Neural crest cell (in vitro differentiated cells): ENCODE measurements at regions not wholly inside any gene's neighbourhood (a gene's known extent, or its start where the extent isn't known, plus 50 kb on each side); places are given as distances from the start of the nearest gene placed in this dataset.

ENCODE experiments used
- DNase-seq: peaks from one replicate; pipeline ENCODE4 v3.0.0; 2021; ENCODE audit warnings: low read depth, mixed read lengths, low spot score
- H3K27ac Mint-ChIP-seq: one replicate; pipeline ENCODE4 v1.8.0; 2021; ENCODE audit warnings: mild to moderate bottlenecking, mixed read lengths; ENCODE audit not compliant: unreplicated experiment
- H3K27me3 Mint-ChIP-seq: 2 replicates; pipeline ENCODE4 v1.8.0; 2021; ENCODE audit warnings: low read depth, mild to moderate bottlenecking, mixed read lengths
- H3K36me3 Mint-ChIP-seq: 2 replicates; pipeline ENCODE4 v1.8.0; 2021; ENCODE audit warnings: low read depth, mild to moderate bottlenecking, mixed read lengths
- H3K4me1 Mint-ChIP-seq: 2 replicates; pipeline ENCODE4 v1.8.0; 2021; ENCODE audit warnings: mixed read lengths
- H3K4me3 Mint-ChIP-seq: one replicate; pipeline ENCODE4 v1.8.0; 2021; ENCODE audit warnings: mild to moderate bottlenecking, mixed read lengths
- H3K9me3 Mint-ChIP-seq: 2 replicates; pipeline ENCODE4 v1.8.0; 2021; ENCODE audit warnings: mixed read lengths
- TF ChIP-seq, protein P1 (sequence below): fragments of 200-600 bp; sonication (generic); conservative IDR thresholded peaks from 2 replicates; pipeline ENCODE4 v1.5.0; 2021; ENCODE audit warnings: antibody characterized with exemption, mild to moderate bottlenecking

DNA sequence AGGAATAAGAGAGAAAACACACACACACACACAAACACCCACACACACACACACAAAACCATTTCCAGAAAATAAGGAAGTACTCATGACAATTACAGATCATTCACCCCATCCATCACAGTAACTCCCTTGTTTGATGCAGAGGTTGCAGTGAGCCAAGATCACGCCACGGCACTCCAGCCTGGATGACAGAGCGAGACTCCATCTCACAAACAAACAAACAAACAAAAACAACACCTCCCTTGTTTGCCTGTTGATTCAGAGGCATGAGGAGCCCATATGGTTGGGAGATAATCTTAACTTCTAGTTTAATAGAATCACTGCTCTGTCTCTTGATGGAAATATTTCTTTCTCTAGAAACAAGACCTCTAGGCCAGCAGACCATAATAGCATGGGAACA, 2043.5 kb upstream of the AGA start:
- Mint-ChIP-seq H3K9me3 (no peaks in the 10 kb centered on the region), H3K4me1 (no peaks in the 10 kb centered on the region), H3K27ac (no peak overlapping the region), H3K27me3 (no peaks in the 10 kb centered on the region), H3K4me3 (no peak overlapping the region), H3K36me3 (no peaks in the 10 kb centered on the region)
- TF ChIP-seq, protein P1, sequence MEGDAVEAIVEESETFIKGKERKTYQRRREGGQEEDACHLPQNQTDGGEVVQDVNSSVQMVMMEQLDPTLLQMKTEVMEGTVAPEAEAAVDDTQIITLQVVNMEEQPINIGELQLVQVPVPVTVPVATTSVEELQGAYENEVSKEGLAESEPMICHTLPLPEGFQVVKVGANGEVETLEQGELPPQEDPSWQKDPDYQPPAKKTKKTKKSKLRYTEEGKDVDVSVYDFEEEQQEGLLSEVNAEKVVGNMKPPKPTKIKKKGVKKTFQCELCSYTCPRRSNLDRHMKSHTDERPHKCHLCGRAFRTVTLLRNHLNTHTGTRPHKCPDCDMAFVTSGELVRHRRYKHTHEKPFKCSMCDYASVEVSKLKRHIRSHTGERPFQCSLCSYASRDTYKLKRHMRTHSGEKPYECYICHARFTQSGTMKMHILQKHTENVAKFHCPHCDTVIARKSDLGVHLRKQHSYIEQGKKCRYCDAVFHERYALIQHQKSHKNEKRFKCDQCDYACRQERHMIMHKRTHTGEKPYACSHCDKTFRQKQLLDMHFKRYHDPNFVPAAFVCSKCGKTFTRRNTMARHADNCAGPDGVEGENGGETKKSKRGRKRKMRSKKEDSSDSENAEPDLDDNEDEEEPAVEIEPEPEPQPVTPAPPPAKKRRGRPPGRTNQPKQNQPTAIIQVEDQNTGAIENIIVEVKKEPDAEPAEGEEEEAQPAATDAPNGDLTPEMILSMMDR, result no peak
- DNase-seq, result no peak

DNA sequence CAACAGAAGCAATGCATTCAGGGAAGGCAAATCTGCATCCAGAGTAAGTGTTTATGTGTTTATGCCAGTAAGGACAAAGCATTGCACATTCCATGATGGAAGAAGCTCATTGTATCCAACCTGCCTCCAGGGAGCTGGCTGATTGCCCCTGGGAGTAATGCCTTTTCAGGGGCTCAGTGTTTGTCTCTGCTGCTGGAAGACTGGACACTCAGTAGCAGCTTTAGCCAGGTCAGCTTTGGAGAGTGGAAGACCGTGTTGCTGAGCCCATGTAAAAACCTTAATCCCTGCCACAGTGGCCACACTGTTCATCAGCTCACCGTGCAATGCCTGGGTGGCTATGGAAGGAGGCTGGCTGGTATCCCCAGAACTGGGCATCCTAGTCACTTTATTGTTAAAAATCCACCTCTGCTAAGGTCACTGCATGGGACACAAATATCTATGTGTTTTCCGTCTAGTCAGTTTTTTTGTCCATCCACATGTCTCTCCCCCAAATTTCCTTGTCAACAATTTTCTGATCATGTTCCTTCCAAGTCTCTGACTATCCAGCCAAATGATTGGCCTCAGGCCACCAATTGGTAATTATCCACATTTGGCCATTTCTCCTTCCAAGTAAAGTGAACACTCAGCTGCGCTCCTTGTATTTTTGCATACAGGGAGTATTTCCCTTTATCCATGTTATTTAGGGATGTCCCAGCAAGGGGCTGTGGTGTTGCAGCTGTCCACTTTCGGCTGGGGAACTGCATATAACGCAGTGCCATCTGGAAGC, 2044.5 kb upstream of the AGA start:
- H3K9me3 Mint-ChIP-seq, result no peaks in the 10 kb centered on the region
- H3K4me3 Mint-ChIP-seq, result no peak overlapping the region
- no peaks in the 10 kb centered on the region for H3K4me1 Mint-ChIP-seq
- no peak overlapping the region for H3K27ac Mint-ChIP-seq
- no peaks in the 10 kb centered on the region for H3K27me3 Mint-ChIP-seq
- TF ChIP-seq, protein P1, result no peak
- H3K36me3 Mint-ChIP-seq, result no peaks in the 10 kb centered on the region
- no peak for DNase-seq

DNA sequence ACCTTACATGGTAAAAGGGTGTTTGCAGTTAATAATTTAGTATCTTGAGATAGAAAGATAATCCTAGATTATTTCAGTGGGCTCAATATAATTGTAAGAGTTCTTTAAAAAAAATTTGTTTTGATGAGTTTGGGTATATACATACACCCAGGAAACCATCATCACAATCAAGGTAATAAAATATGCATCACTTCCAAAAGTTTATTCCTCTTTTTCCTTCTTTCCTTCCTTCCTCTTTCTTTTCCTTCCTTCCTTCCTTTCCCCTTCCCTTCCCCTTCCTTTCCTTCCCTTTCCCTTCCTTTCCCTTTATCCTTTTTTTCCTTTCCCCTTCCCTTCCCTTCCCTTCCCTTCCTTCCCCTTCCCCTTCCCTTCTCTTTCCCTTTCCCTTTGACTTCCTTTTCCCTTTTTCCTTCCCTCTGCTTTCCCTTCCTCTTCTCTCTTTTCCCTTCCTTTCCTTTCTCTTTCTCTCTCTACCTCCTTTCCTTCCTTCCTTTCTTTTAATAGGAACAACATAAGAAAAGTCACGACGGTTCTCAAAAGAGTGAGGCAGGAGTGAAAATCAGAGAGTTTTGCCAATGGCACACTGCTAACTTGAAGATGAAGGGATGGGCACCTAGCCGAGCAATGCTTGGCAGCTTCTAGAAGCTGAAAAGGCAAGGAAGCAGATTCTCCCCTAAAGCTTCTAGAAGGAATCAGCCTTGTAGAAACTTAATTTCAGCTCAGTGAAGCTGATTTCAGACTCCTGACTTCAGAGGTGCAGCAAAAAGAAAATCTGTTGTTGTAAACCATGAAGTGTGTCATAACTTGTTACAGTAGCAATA, 2050.2 kb upstream of the AGA start:
- no peaks in the 10 kb centered on the region for H3K9me3 Mint-ChIP-seq
- H3K27ac Mint-ChIP-seq, result no peak overlapping the region
- DNase-seq, result no peak
- H3K4me3 Mint-ChIP-seq, result no peak overlapping the region
- no peaks in the 10 kb centered on the region for H3K4me1 Mint-ChIP-seq
- no peaks in the 10 kb centered on the region for H3K27me3 Mint-ChIP-seq
- TF ChIP-seq, protein P1, result no peak
- H3K36me3 Mint-ChIP-seq, result no peaks in the 10 kb centered on the region

DNA sequence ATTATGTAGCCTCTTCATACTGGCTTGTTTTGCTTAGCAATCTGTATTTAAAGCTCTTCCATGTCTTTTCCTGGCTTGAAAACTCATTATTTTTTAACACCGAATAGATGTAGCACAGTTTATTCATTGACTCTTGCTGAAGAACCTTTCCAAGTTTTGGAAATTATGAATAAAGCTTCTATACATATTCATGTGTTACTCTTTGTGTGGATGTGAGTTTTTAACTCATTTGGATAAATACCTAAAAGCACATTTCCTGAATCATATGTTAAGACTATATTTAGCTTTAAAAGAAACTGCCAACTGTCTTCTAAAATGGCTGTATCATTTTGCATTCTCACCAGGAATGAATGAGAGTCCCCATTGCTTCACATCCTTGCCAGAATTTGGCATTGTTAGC, 2061.7 kb upstream of the AGA start:
- no peaks in the 10 kb centered on the region for H3K27me3 Mint-ChIP-seq
- peaks cover 4% of the 10 kb centered on the region for H3K9me3 Mint-ChIP-seq
- no peak overlapping the region for H3K4me3 Mint-ChIP-seq
- H3K4me1 Mint-ChIP-seq, result peaks cover 9% of the 10 kb centered on the region
- no peak for DNase-seq
- no peaks in the 10 kb centered on the region for H3K36me3 Mint-ChIP-seq
- TF ChIP-seq, protein P1, result no peak
- H3K27ac Mint-ChIP-seq, result no peak overlapping the region

DNA sequence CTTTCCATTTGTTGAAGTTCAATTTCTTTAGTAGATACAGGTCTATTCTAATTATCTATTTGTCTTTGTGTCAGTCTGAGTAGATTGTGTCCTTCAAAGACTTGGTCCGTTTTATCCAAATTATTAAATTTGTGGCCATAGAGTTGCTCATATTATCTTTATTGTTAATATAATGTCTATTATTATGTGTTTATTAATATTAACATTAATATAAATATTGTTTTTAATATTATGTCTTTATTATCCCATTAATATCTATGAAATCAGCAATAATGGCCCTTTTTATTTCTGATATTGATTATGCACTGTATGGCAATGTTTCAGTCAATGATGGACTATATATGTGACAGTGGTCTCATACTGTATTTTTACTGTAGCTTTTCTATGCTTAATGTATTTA, 2067.3 kb upstream of the AGA start:
- Mint-ChIP-seq H3K27me3 (no peaks in the 10 kb centered on the region), H3K4me3 (no peak overlapping the region), H3K9me3 (peaks cover 6% of the 10 kb centered on the region), H3K36me3 (no peaks in the 10 kb centered on the region), H3K27ac (no peak overlapping the region), H3K4me1 (peaks cover 9% of the 10 kb centered on the region)
- DNase-seq, result no peak
- TF ChIP-seq, protein P1, result no peak
